SK-N-MC (cell line): ENCODE measurements at regions not wholly inside any gene's neighbourhood (a gene's known extent, or its start where the extent isn't known, plus 50 kb on each side); places are given as distances from the start of the nearest gene placed in this dataset.

Source experiments
- EZH2 ChIP-seq: fragments of 200-600 bp; sonication (generic); IDR thresholded peaks from one replicate; pipeline ENCODE4 v1.6.1; 2017; ENCODE audit warnings: antibody characterized with exemption
- FOXP2 ChIP-seq: optimal IDR thresholded peaks from 2 replicates; pipeline ENCODE3; 2011; ENCODE audit warnings: mild to moderate bottlenecking, moderate library complexity; ENCODE audit not compliant: insufficient read depth; ENCODE audit errors: extremely low read length, control extremely low read depth
- POLR2AphosphoS5 ChIP-seq: IDR thresholded peaks from 2 replicates; pipeline ENCODE4 v1.6.1; 2012; ENCODE audit warnings: mild to moderate bottlenecking, low read depth, low read length, borderline replicate concordance

- TF ChIP-seq POLR2AphosphoS5 (no peak), FOXP2 (no peak), EZH2 (no peak)
Observed at GRCh38 chr2:189285349-189285748, 105.8 kb upstream of the COL5A2 start.
